HepG2 (cell line): ENCODE measurements at regions not wholly inside any gene's neighbourhood (a gene's known extent, or its start where the extent isn't known, plus 50 kb on each side); places are given as distances from the start of the nearest gene placed in this dataset.
A peak's percentile ranks its signal among the peaks of the same experiment; 100 is the strongest.

Experiments used
- AFF4 ChIP-seq: sonication (generic); formaldehyde crosslinking; IDR thresholded peaks from 2 replicates; pipeline ENCODE4 v1.4.0; 2020; ENCODE audit warnings: missing genetic modification reagents
- ELF4 ChIP-seq: sonication (generic); formaldehyde crosslinking; IDR thresholded peaks from 2 replicates; pipeline ENCODE4 v1.5.0; 2020; ENCODE audit warnings: missing genetic modification reagents, mild to moderate bottlenecking, moderate library complexity, borderline replicate concordance
- JUNB ChIP-seq: sonication (generic); formaldehyde crosslinking; IDR thresholded peaks from 2 replicates; pipeline ENCODE4 v1.8.0; 2022; ENCODE audit warnings: missing genetic modification reagents, mild to moderate bottlenecking, borderline replicate concordance
- NCOA5 ChIP-seq: sonication (generic); formaldehyde crosslinking; IDR thresholded peaks from 2 replicates; pipeline ENCODE4 v1.4.0; 2020; ENCODE audit warnings: missing genetic modification reagents
- NFIB ChIP-seq: sonication (generic); formaldehyde crosslinking; IDR thresholded peaks from 2 replicates; pipeline ENCODE4 v1.9.0; 2021; ENCODE audit warnings: missing genetic modification reagents, mild to moderate bottlenecking, borderline replicate concordance
- TGIF2 ChIP-seq: IDR thresholded peaks from 2 replicates; pipeline ENCODE4 v1.6.1; 2016; ENCODE audit warnings: control low read depth, missing compliant biosample characterization
- YEATS4 ChIP-seq: sonication (generic); formaldehyde crosslinking; IDR thresholded peaks from 2 replicates; pipeline ENCODE4 v1.4.0; 2020; ENCODE audit warnings: missing genetic modification reagents, borderline replicate concordance
- ZBTB40 ChIP-seq, 2 experiments: fragments of 450-650 bp in 1 of 2; sonication (generic) in 1 of 2; formaldehyde crosslinking in 1 of 2; IDR thresholded peaks; 2 replicates each; pipeline versions ENCODE4 v1.6.1 to v1.8.0; 2016 to 2022; ENCODE audit warnings: antibody characterized with exemption in 1 of 2, mild to moderate bottlenecking in 1 of 2, missing genetic modification reagents in 1 of 2
- ZFYVE20 ChIP-seq: sonication (generic); formaldehyde crosslinking; IDR thresholded peaks from 2 replicates; pipeline ENCODE4 v1.8.0; 2023; ENCODE audit warnings: low read depth, mild to moderate bottlenecking, moderate library complexity, missing genetic modification reagents, borderline replicate concordance
- ZNF12 ChIP-seq: sonication (generic); formaldehyde crosslinking; IDR thresholded peaks from 2 replicates; pipeline ENCODE4 v1.5.0; 2020; ENCODE audit warnings: missing genetic modification reagents
- ZNF550 ChIP-seq: sonication (generic); formaldehyde crosslinking; IDR thresholded peaks from 2 replicates; pipeline ENCODE4 v1.4.0; 2020; ENCODE audit warnings: mild to moderate bottlenecking, missing genetic modification reagents, borderline replicate concordance
- ZNF629 ChIP-seq: sonication (generic); formaldehyde crosslinking; conservative IDR thresholded peaks from 2 replicates; pipeline ENCODE4 v1.5.0; 2020; ENCODE audit warnings: missing genetic modification reagents
- TF ChIP-seq, protein P1 (sequence below): sonication (generic); formaldehyde crosslinking; conservative IDR thresholded peaks from 2 replicates; pipeline ENCODE4 v1.5.0; 2020; ENCODE audit warnings: missing genetic modification reagents

GRCh38 chr15:99452728-99453636 is 112.8 kb upstream of the MEF2A start (continued):
- TF ChIP-seq ZBTB40 (IDR thresholded peaks at IDR 0.05) (no peak), ZBTB40 (CRISPR knock-in tag; IDR thresholded peaks at IDR 0.05) (no peak), NCOA5 (CRISPR knock-in tag) (no peak), ELF4 (CRISPR knock-in tag) (no peak), YEATS4 (CRISPR knock-in tag) (no peak), TGIF2 (CRISPR knock-in tag) (0 out of 2 replicates have a peak, but pooled peaks have one; percentile 30), JUNB (CRISPR knock-in tag) (no peak), ZFYVE20 (no peak), AFF4 (CRISPR knock-in tag) (no peak), ZNF12 (CRISPR knock-in tag) (no peak), NFIB (CRISPR knock-in tag) (no peak), ZNF550 (CRISPR knock-in tag) (0 out of 2 replicates have a peak, but pooled peaks have one; percentile 43), ZNF629 (CRISPR knock-in tag) (no peak)
- TF ChIP-seq, protein P1, sequence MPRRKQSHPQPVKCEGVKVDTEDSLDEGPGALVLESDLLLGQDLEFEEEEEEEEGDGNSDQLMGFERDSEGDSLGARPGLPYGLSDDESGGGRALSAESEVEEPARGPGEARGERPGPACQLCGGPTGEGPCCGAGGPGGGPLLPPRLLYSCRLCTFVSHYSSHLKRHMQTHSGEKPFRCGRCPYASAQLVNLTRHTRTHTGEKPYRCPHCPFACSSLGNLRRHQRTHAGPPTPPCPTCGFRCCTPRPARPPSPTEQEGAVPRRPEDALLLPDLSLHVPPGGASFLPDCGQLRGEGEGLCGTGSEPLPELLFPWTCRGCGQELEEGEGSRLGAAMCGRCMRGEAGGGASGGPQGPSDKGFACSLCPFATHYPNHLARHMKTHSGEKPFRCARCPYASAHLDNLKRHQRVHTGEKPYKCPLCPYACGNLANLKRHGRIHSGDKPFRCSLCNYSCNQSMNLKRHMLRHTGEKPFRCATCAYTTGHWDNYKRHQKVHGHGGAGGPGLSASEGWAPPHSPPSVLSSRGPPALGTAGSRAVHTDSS = no peak
